IMR-90 (cell line): ENCODE measurements at regions not wholly inside any gene's neighbourhood (a gene's known extent, or its start where the extent isn't known, plus 50 kb on each side); places are given as distances from the start of the nearest gene placed in this dataset.

Experiments
- ATAC-seq: fragments of 200-7000 bp; cut with Tn5 transposase; 2 replicates; pipeline ENCODE4 v1.9.1; 2020; ENCODE audit warnings: low read depth, mild to moderate bottlenecking, moderate library complexity
- BruUV-seq: library from RNA; stranded (reverse); fragments of 400-500 nt; replicated peaks from 2 replicates; lab custom pipeline; 2021; lab: Mats Ljungman, UMichigan
- CTCF ChIA-PET: fragments of 300-600 bp; formaldehyde crosslinking; extraction: SDS; loops from one replicate; lab custom pipeline; 2021; ENCODE audit warnings: antibody characterized with exemption; lab: Yijun Ruan, JAX
- POLR2A ChIA-PET: fragments of 300-600 bp; sonication (Branson Sonifier 250); formaldehyde crosslinking; loops from one replicate; lab custom pipeline; 2022; ENCODE audit warnings: antibody characterized with exemption; ENCODE audit not compliant: unreplicated experiment; lab: Charles Lee
- DNase-seq: peaks from one replicate; pipeline ENCODE4 v3.0.0; 2013
- H2AFZ ChIP-seq: replicated peaks from 2 replicates; pipeline ENCODE3; 2013; ENCODE audit warnings: low read length, mild to moderate bottlenecking; ENCODE audit not compliant: poor library complexity
- H2AK5ac ChIP-seq: 2 replicates; pipeline ENCODE4 v1.6.1; 2013; ENCODE audit warnings: low read depth, low read length, inconsistent platforms
- H2AK9ac ChIP-seq: replicated peaks from 2 replicates; pipeline ENCODE3; 2013; ENCODE audit warnings: mild to moderate bottlenecking, low read depth, low read length, moderate library complexity; ENCODE audit not compliant: poor library complexity
- H2BK120ac ChIP-seq: 2 replicates; pipeline ENCODE4 v1.6.1; 2013; ENCODE audit warnings: low read depth, low read length, inconsistent platforms
- H2BK15ac ChIP-seq: 3 replicates; pipeline ENCODE4 v1.6.1; 2013; ENCODE audit warnings: low read depth, low read length, inconsistent platforms
- H2BK20ac ChIP-seq: 2 replicates; pipeline ENCODE4 v1.6.1; 2013; ENCODE audit warnings: low read depth, mild to moderate bottlenecking, inconsistent platforms, low read length, moderate library complexity
- H2BK5ac ChIP-seq: 2 replicates; pipeline ENCODE4 v1.6.1; 2013; ENCODE audit warnings: mild to moderate bottlenecking, low read depth, low read length, inconsistent platforms; ENCODE audit not compliant: poor library complexity, severe bottlenecking
- H3K14ac ChIP-seq: replicated peaks from 2 replicates; pipeline ENCODE4 v1.6.1; 2013; ENCODE audit warnings: low read depth, low read length, inconsistent platforms
- H3K18ac ChIP-seq: 2 replicates; pipeline ENCODE4 v1.6.1; 2013; ENCODE audit warnings: low read depth, low read length, control low read depth
- H3K23ac ChIP-seq: 2 replicates; pipeline ENCODE4 v1.6.1; 2013; ENCODE audit warnings: low read depth, low read length, inconsistent platforms
- H3K27ac ChIP-seq: 2 replicates; pipeline ENCODE4 v1.5.1; 2013; ENCODE audit warnings: mild to moderate bottlenecking, control low read depth, low read length; ENCODE audit not compliant: insufficient read depth
- H3K27me3 ChIP-seq: 2 replicates; pipeline ENCODE4 v1.6.1; 2013; ENCODE audit warnings: low read length; ENCODE audit not compliant: control insufficient read depth, insufficient read depth
- H3K36me3 ChIP-seq: 2 replicates; pipeline ENCODE4 v1.6.1; 2013; ENCODE audit warnings: low read length, mixed read lengths; ENCODE audit not compliant: control insufficient read depth, insufficient read depth
- H3K4ac ChIP-seq: 2 replicates; pipeline ENCODE4 v1.6.1; 2013; ENCODE audit warnings: low read depth, low read length, inconsistent platforms
- H3K4me1 ChIP-seq: 2 replicates; pipeline ENCODE4 v1.6.1; 2013; ENCODE audit warnings: low read length, mixed read lengths; ENCODE audit not compliant: control insufficient read depth, insufficient read depth
- H3K4me2 ChIP-seq: 2 replicates; pipeline ENCODE4 v1.6.1; 2013; ENCODE audit warnings: low read depth, mild to moderate bottlenecking, control low read depth, low read length, moderate library complexity
- H3K4me3 ChIP-seq: 2 replicates; pipeline ENCODE4 v1.5.1; 2013; ENCODE audit warnings: low read depth, mild to moderate bottlenecking, control low read depth, low read length, moderate library complexity; ENCODE audit not compliant: insufficient read depth
- H3K56ac ChIP-seq: 2 replicates; pipeline ENCODE4 v1.6.1; 2013; ENCODE audit warnings: low read length, inconsistent platforms; ENCODE audit not compliant: insufficient read depth; ENCODE audit errors: extremely low read depth
- H3K79me1 ChIP-seq, 2 experiments: 2 replicates each; pipeline ENCODE4 v1.6.1; 2013; ENCODE audit warnings: low read length in 2 of 2, inconsistent platforms in 1 of 2, low read depth in 1 of 2
- H3K9ac ChIP-seq: 2 replicates; pipeline ENCODE4 v1.6.1; 2013; ENCODE audit warnings: low read depth, low read length, control low read depth
- H3K9me1 ChIP-seq: 2 replicates; pipeline ENCODE4 v1.6.1; 2013; ENCODE audit warnings: low read length, inconsistent platforms; ENCODE audit not compliant: insufficient read depth
- H3K9me3 ChIP-seq: 2 replicates; pipeline ENCODE4 v1.6.1; 2013; ENCODE audit warnings: low read length; ENCODE audit not compliant: control insufficient read depth, insufficient read depth
- H4K20me1 ChIP-seq: 2 replicates; pipeline ENCODE4 v1.6.1; 2013; ENCODE audit warnings: low read length, inconsistent platforms; ENCODE audit not compliant: insufficient read depth
- H4K5ac ChIP-seq: 2 replicates; pipeline ENCODE4 v1.6.1; 2013; ENCODE audit warnings: mild to moderate bottlenecking, low read depth, low read length, control low read depth
- H4K8ac ChIP-seq, 2 experiments: 2 replicates each; pipeline ENCODE4 v1.6.1; 2013; ENCODE audit warnings: low read depth in 2 of 2, low read length in 2 of 2, control low read depth in 1 of 2, inconsistent platforms in 1 of 2
- H4K91ac ChIP-seq: 2 replicates; pipeline ENCODE4 v1.6.1; 2013; ENCODE audit warnings: low read depth, low read length, inconsistent platforms; ENCODE audit not compliant: insufficient read depth
- BHLHE40 ChIP-seq: fragments of 150-350 bp; IDR thresholded peaks from 2 replicates; pipeline ENCODE4 v1.6.1; 2016; ENCODE audit warnings: mild to moderate bottlenecking, low read depth, low read length
- CEBPB ChIP-seq: IDR thresholded peaks from 2 replicates; pipeline ENCODE4 v1.6.1; 2012; ENCODE audit warnings: low read depth, low read length, improper control_type of control experiment
- CHD1 ChIP-seq: IDR thresholded peaks from 2 replicates; pipeline ENCODE4 v1.6.1; 2012; ENCODE audit warnings: low read depth, low read length, improper control_type of control experiment
- CTCF ChIP-seq: conservative IDR thresholded peaks from 2 replicates; pipeline ENCODE4 v1.5.1; 2012; ENCODE audit warnings: mild to moderate bottlenecking, low read depth, low read length, improper control_type of control experiment
- ELK1 ChIP-seq: fragments of 150-350 bp; IDR thresholded peaks from 2 replicates; pipeline ENCODE4 v1.6.1; 2016; ENCODE audit warnings: low read depth, mild to moderate bottlenecking, low read length, moderate library complexity, borderline replicate concordance
- FOS ChIP-seq: fragments of 150-350 bp; IDR thresholded peaks from 2 replicates; pipeline ENCODE4 v1.6.1; 2016; ENCODE audit warnings: low read depth, low read length
- MAFK ChIP-seq: IDR thresholded peaks from 2 replicates; pipeline ENCODE4 v1.6.1; 2012; ENCODE audit warnings: low read depth, low read length, improper control_type of control experiment
- MAZ ChIP-seq: IDR thresholded peaks from 2 replicates; pipeline ENCODE4 v1.6.1; 2012; ENCODE audit warnings: low read depth, mild to moderate bottlenecking, low read length, improper control_type of control experiment, moderate library complexity, borderline replicate concordance
- MXI1 ChIP-seq: IDR thresholded peaks from 2 replicates; pipeline ENCODE4 v1.6.1; 2012; ENCODE audit warnings: low read depth, mild to moderate bottlenecking, low read length, moderate library complexity, borderline replicate concordance
- NFE2L2 ChIP-seq: fragments of 150-350 bp; IDR thresholded peaks from 2 replicates; pipeline ENCODE4 v1.6.1; 2016; ENCODE audit warnings: low read depth, mild to moderate bottlenecking, low read length
- POLR2A ChIP-seq: IDR thresholded peaks from 2 replicates; pipeline ENCODE4 v1.6.1; 2012; ENCODE audit warnings: mild to moderate bottlenecking, low read depth, low read length
- RAD21 ChIP-seq: IDR thresholded peaks from 2 replicates; pipeline ENCODE4 v1.6.1; 2012; ENCODE audit warnings: low read length, improper control_type of control experiment
- RCOR1 ChIP-seq: IDR thresholded peaks from 2 replicates; pipeline ENCODE4 v1.6.1; 2012; ENCODE audit warnings: mild to moderate bottlenecking, low read length, improper control_type of control experiment; ENCODE audit not compliant: insufficient replicate concordance
- RFX5 ChIP-seq: IDR thresholded peaks from 2 replicates; pipeline ENCODE4 v1.8.0; 2012; ENCODE audit warnings: low read depth, mild to moderate bottlenecking, low read length, moderate library complexity
- SMC3 ChIP-seq: fragments of 150-350 bp; IDR thresholded peaks from 2 replicates; pipeline ENCODE4 v1.6.1; 2016; ENCODE audit warnings: low read depth, mild to moderate bottlenecking, antibody characterized with exemption, low read length, moderate library complexity
- USF2 ChIP-seq: fragments of 150-350 bp; IDR thresholded peaks from 2 replicates; pipeline ENCODE4 v1.6.1; 2017; ENCODE audit warnings: mild to moderate bottlenecking, antibody characterized with exemption, low read length, low read depth
- WGBS, 2 experiments: methylation state at CpG; one replicate each; pipeline versions ENCODE4 v1.1.5 to v1.1.7; 2013; ENCODE audit warnings: missing lambda C conversion rate in 2 of 2; ENCODE audit not compliant: insufficient read length in 1 of 2; ENCODE audit errors: extremely low coverage in 2 of 2; 5-methylcytosine and 5-hydroxymethylcytosine counted together
- dilution Hi-C: fragments of 300-500 bp; cut with HindIII; formaldehyde crosslinking; loops from one replicate; pipeline ENCODE4 v1.14.3; 2018; ENCODE audit warnings: low sequenced_read_pairs; ENCODE audit not compliant: unreplicated experiment
- in situ Hi-C: fragments of 300-500 bp; cut with MboI; formaldehyde crosslinking; loops from 3 replicates; pipeline ENCODE4 v1.14.3; 2019; ENCODE audit warnings: low sequenced_read_pairs, inconsistent platforms, mixed read lengths
- intact Hi-C: fragments of 100-400 bp; cut with micrococcal nuclease; formaldehyde crosslinking; loops from 2 replicates; pipeline ENCODE4 v1.10.0; 2022

- Histone ChIP-seq H4K20me1 (no peaks in the 10 kb centered on the region), H3K9me3 (no peaks in the 10 kb centered on the region), H3K36me3 (no peaks in the 10 kb centered on the region), H2BK15ac (no peak overlapping the region), H3K4me2 (no peak overlapping the region), H3K27me3 (no peaks in the 10 kb centered on the region), H2AFZ (no peak overlapping the region), H3K14ac (no peak overlapping the region), H2AK9ac (no peak overlapping the region), H2BK20ac (no peak overlapping the region), H3K56ac (no peak overlapping the region), H4K91ac (no peak overlapping the region), H2BK120ac (no peak overlapping the region), H3K9me1 (no peaks in the 10 kb centered on the region), H3K4ac (no peak overlapping the region), H3K4me1 (no peaks in the 10 kb centered on the region), H3K27ac (no peak overlapping the region), H2BK5ac (no peak overlapping the region), H2AK5ac (no peak overlapping the region), H3K23ac (no peak overlapping the region), H3K18ac (no peak overlapping the region), H4K8ac (no peak overlapping the region), H4K5ac (no peak overlapping the region), H3K9ac (no peak overlapping the region), H3K79me1 (no peaks in the 10 kb centered on the region), H3K4me3 (no peak overlapping the region)
- intact Hi-C loops (no loop called here), in situ Hi-C loops (no loop called here), dilution Hi-C loops (no loop called here)
- ATAC-seq, result no peak
- WGBS, 2 experiments, result no CpG with 5 or more reads among the region's 2 CpGs
- no peak for DNase-seq
- POLR2A ChIA-PET, result no interaction called here
- BruUV-seq, result no TSS peak
- TF ChIP-seq CTCF (no peak), RAD21 (no peak), SMC3 (no peak), CHD1 (no peak), RFX5 (no peak), MXI1 (no peak), MAFK (no peak), ELK1 (no peak), POLR2A (no peak), RCOR1 (no peak), USF2 (no peak), CEBPB (no peak), MAZ (no peak), FOS (no peak), NFE2L2 (no peak), BHLHE40 (no peak)
- CTCF ChIA-PET, result no interaction called here
These were observed 232.4 kb upstream of the HNRNPA3 start for GRCh38 chr2:176979981-176980710.
